Right lobe of liver (tissue), 4 donors: ENCODE measurements at regions not wholly inside any gene's neighbourhood (a gene's known extent, or its start where the extent isn't known, plus 50 kb on each side); places are given as distances from the start of the nearest gene placed in this dataset.

Experiments
- POLR2A ChIP-seq: fragments of 450-650 bp; IDR thresholded peaks from one replicate; pipeline ENCODE4 v1.6.1; 2017; ENCODE audit warnings: antibody characterized with exemption, mild to moderate bottlenecking
- TF ChIP-seq, protein P1 (sequence below), 4 donors: fragments of 200-600 bp in 3 of 4; fragments of 450-650 bp in 1 of 4; IDR thresholded peaks; one replicate each; pipeline versions ENCODE4 v1.5.1 to v1.8.0; 2016 to 2022; ENCODE audit warnings: antibody characterized with exemption in 4 of 4, mild to moderate bottlenecking in 2 of 4
- donor health status: DM: no; HTN: no; CAD: no.
- donor health status: DM: no; HTN: no; CAD: no.
- donor health status: DM: no; HTN: yes; CAD: no.

DNA sequence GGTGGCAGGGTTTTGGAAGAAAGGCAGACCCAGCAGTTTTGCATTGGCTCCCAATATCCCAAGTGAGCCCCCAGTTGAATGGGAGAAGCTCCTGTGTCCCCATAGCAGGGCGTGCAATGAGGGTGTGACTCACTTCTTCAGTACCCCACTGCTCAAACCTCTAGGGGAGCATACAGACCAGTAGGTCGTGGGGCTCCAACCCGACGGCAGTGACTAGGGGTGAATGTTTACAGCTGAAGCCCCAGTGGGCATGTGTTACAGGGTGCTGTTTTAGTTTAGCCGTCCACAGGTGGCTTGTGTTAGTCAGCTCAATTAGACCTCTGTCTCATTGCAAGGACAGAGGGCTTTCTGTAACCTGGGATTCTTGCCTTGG, 564.5 kb upstream of the CNTN5 start:
- TF ChIP-seq, protein P1, sequence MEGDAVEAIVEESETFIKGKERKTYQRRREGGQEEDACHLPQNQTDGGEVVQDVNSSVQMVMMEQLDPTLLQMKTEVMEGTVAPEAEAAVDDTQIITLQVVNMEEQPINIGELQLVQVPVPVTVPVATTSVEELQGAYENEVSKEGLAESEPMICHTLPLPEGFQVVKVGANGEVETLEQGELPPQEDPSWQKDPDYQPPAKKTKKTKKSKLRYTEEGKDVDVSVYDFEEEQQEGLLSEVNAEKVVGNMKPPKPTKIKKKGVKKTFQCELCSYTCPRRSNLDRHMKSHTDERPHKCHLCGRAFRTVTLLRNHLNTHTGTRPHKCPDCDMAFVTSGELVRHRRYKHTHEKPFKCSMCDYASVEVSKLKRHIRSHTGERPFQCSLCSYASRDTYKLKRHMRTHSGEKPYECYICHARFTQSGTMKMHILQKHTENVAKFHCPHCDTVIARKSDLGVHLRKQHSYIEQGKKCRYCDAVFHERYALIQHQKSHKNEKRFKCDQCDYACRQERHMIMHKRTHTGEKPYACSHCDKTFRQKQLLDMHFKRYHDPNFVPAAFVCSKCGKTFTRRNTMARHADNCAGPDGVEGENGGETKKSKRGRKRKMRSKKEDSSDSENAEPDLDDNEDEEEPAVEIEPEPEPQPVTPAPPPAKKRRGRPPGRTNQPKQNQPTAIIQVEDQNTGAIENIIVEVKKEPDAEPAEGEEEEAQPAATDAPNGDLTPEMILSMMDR (IDR thresholded peaks at IDR 0.05) = no peak
- TF ChIP-seq POLR2A = no peak
